Osteoblast (primary cell): ENCODE measurements at regions not wholly inside any gene's neighbourhood (a gene's known extent, or its start where the extent isn't known, plus 50 kb on each side); places are given as distances from the start of the nearest gene placed in this dataset.

Experiments
- DNase-seq: peaks from one replicate; pipeline ENCODE4 v3.0.0; 2011; ENCODE audit warnings: low spot score, mixed read lengths; ENCODE audit not compliant: insufficient read length; ENCODE audit errors: missing footprints
- H2AFZ ChIP-seq: 2 replicates; pipeline ENCODE4 v1.6.0; 2011; ENCODE audit warnings: mild to moderate bottlenecking, low read length
- H3K27ac ChIP-seq: 2 replicates; pipeline ENCODE4 v1.5.1; 2011; ENCODE audit warnings: mild to moderate bottlenecking, low read depth, low read length, moderate library complexity
- H3K27me3 ChIP-seq: 2 replicates; pipeline ENCODE4 v1.6.0; 2012; ENCODE audit warnings: mild to moderate bottlenecking, control low read depth, inconsistent platforms, low read length, moderate library complexity; ENCODE audit not compliant: insufficient read depth
- H3K36me3 ChIP-seq: 2 replicates; pipeline ENCODE4 v1.5.1; 2011; ENCODE audit warnings: mild to moderate bottlenecking, low read length, control low read depth, moderate library complexity; ENCODE audit not compliant: insufficient read depth
- H3K4me1 ChIP-seq: 2 replicates; pipeline ENCODE4 v1.5.1; 2011; ENCODE audit warnings: mild to moderate bottlenecking, low read length, control low read depth, moderate library complexity; ENCODE audit not compliant: insufficient read depth
- H3K4me2 ChIP-seq: 2 replicates; pipeline ENCODE4 v1.6.0; 2011; ENCODE audit warnings: mild to moderate bottlenecking, low read length; ENCODE audit not compliant: insufficient read depth
- H3K4me3 ChIP-seq: fragments of 200-600 bp; sonication (generic); 3 replicates; pipeline ENCODE4 v1.5.1; 2012; ENCODE audit warnings: mild to moderate bottlenecking, low read length, inconsistent platforms; ENCODE audit not compliant: insufficient read depth
- H3K79me2 ChIP-seq: 2 replicates; pipeline ENCODE4 v1.6.0; 2012; ENCODE audit warnings: mild to moderate bottlenecking, low read length, control low read depth, inconsistent platforms; ENCODE audit not compliant: insufficient read depth
- H3K9me3 ChIP-seq: 2 replicates; pipeline ENCODE4 v1.5.1; 2011; ENCODE audit warnings: low read depth, low read length, control low read depth
- H4K20me1 ChIP-seq: 2 replicates; pipeline ENCODE4 v1.6.0; 2012; ENCODE audit warnings: mild to moderate bottlenecking, low read length, control low read depth; ENCODE audit not compliant: insufficient read depth
- CTCF ChIP-seq: IDR thresholded peaks from 2 replicates; pipeline ENCODE4 v1.5.1; 2011; ENCODE audit warnings: mild to moderate bottlenecking, low read depth, low read length, moderate library complexity; ENCODE audit errors: extremely low read depth

GRCh38 chr10:129075927-129076326 is 391.1 kb upstream of the MGMT start:
- H3K79me2 ChIP-seq, result no peaks in the 10 kb centered on the region
- H3K27me3 ChIP-seq, result no peaks in the 10 kb centered on the region
- H3K4me3 ChIP-seq, result no peak overlapping the region
- H3K4me1 ChIP-seq, result no peaks in the 10 kb centered on the region
- H2AFZ ChIP-seq, result no peak overlapping the region
- no peak for DNase-seq
- no peak for TF ChIP-seq CTCF
- no peaks in the 10 kb centered on the region for H3K36me3 ChIP-seq
- H3K27ac ChIP-seq, result no peak overlapping the region
- no peak overlapping the region for H3K4me2 ChIP-seq
- no peaks in the 10 kb centered on the region for H4K20me1 ChIP-seq
- H3K9me3 ChIP-seq, result no peaks in the 10 kb centered on the region

- Histone ChIP-seq H3K4me1 (no peaks in the 10 kb centered on the region), H2AFZ (no peak overlapping the region), H3K27ac (no peak overlapping the region), H3K79me2 (no peaks in the 10 kb centered on the region), H3K27me3 (no peaks in the 10 kb centered on the region), H3K4me2 (no peak overlapping the region), H3K36me3 (no peaks in the 10 kb centered on the region), H3K4me3 (no peak overlapping the region), H3K9me3 (no peaks in the 10 kb centered on the region), H4K20me1 (no peaks in the 10 kb centered on the region)
- DNase-seq, result no peak
- no peak for TF ChIP-seq CTCF
Measured at GRCh38 chr10:129078346-129078745, 388.7 kb upstream of the MGMT start.

GRCh38 chr10:129078746-129079145 is 388.3 kb upstream of the MGMT start:
- no peak for DNase-seq
- H3K79me2 ChIP-seq, result no peaks in the 10 kb centered on the region
- no peak overlapping the region for H2AFZ ChIP-seq
- no peak for TF ChIP-seq CTCF
- no peaks in the 10 kb centered on the region for H3K27me3 ChIP-seq
- H3K4me3 ChIP-seq, result no peak overlapping the region
- H3K4me1 ChIP-seq, result no peaks in the 10 kb centered on the region
- H3K9me3 ChIP-seq, result no peaks in the 10 kb centered on the region
- no peaks in the 10 kb centered on the region for H3K36me3 ChIP-seq
- H3K27ac ChIP-seq, result no peak overlapping the region
- H3K4me2 ChIP-seq, result no peak overlapping the region
- H4K20me1 ChIP-seq, result no peaks in the 10 kb centered on the region

- Histone ChIP-seq H3K9me3 (no peaks in the 10 kb centered on the region), H3K79me2 (no peaks in the 10 kb centered on the region), H3K27ac (no peak overlapping the region), H3K36me3 (no peaks in the 10 kb centered on the region), H3K4me2 (no peak overlapping the region), H2AFZ (no peak overlapping the region), H3K4me3 (no peak overlapping the region), H3K27me3 (no peaks in the 10 kb centered on the region), H3K4me1 (no peaks in the 10 kb centered on the region), H4K20me1 (no peaks in the 10 kb centered on the region)
- TF ChIP-seq CTCF, result no peak
- DNase-seq, result no peak
Measured at GRCh38 chr10:129079705-129080104, 387.3 kb upstream of the MGMT start.
